Activated CD8-positive, alpha-beta T cell treated with anti-CD3 and anti-CD28 coated beads for 36 hours (primary cell): ENCODE measurements at regions not wholly inside any gene's neighbourhood (a gene's known extent, or its start where the extent isn't known, plus 50 kb on each side); places are given as distances from the start of the nearest gene placed in this dataset.

Experiments used
- ATAC-seq: fragments of 200-7000 bp; cut with Tn5 transposase; one replicate; pipeline ENCODE4 v1.10.0; 2021; ENCODE audit warnings: mild to moderate bottlenecking, moderate library complexity
- CTCF ChIA-PET: fragments of 350-600 bp; sonication (Branson Sonifier 250); formaldehyde crosslinking; loops from one replicate; lab custom pipeline; 2021; ENCODE audit warnings: antibody characterized with exemption; lab: Charles Lee
- POLR2A ChIA-PET: fragments of 350-600 bp; sonication (Branson Sonifier 250); formaldehyde crosslinking; loops from one replicate; lab custom pipeline; 2021; ENCODE audit warnings: antibody characterized with exemption; lab: Charles Lee
- DNase-seq: peaks from one replicate; pipeline ENCODE4 v3.0.0-alpha.2; 2020
- H3K27ac Mint-ChIP-seq: one replicate; pipeline ENCODE4 v1.8.0; 2021; ENCODE audit warnings: mild to moderate bottlenecking, mixed read lengths
- H3K27me3 Mint-ChIP-seq: one replicate; pipeline ENCODE4 v1.8.0; 2021; ENCODE audit warnings: mixed read lengths
- H3K36me3 Mint-ChIP-seq: one replicate; pipeline ENCODE4 v1.8.0; 2021; ENCODE audit warnings: low read depth, mixed read lengths
- H3K4me1 Mint-ChIP-seq: one replicate; pipeline ENCODE4 v1.8.0; 2021; ENCODE audit warnings: low read depth, mixed read lengths
- H3K4me3 Mint-ChIP-seq: one replicate; pipeline ENCODE4 v1.8.0; 2021; ENCODE audit warnings: mild to moderate bottlenecking, moderate library complexity, mixed read lengths
- H3K9me3 Mint-ChIP-seq: one replicate; pipeline ENCODE4 v1.8.0; 2021; ENCODE audit warnings: mixed read lengths
- intact Hi-C: fragments of 100-400 bp; cut with micrococcal nuclease; formaldehyde crosslinking; loops from one replicate; pipeline ENCODE4 v1.10.0; 2022
- TF ChIP-seq, protein P1 (sequence below): fragments of 200-600 bp; IDR thresholded peaks from one replicate; pipeline ENCODE4 v1.8.0; 2022; ENCODE audit warnings: antibody characterized with exemption, mild to moderate bottlenecking

DNA sequence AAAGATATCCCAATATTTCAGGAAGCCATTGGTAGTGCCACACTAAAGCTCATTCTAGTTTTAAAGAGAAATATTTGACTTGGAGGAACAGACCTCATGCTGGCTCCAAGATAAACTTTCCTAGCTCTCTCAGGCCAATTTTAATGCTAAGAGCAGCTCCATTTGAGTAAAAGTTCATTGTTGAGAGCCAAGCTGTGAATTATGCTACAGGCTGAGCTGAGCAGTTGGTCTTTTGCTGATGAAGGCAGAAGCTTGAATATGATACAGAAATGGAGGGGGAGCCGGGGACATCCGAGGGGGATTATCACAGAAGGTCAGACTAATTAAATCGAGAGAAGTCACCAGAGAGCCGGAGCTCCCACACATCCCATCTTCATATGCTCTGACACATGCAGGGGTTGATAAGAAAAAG, 175.7 kb upstream of the AUTS2 start:
- no peaks in the 10 kb centered on the region for H3K4me1 Mint-ChIP-seq
- H3K27me3 Mint-ChIP-seq, result no peaks in the 10 kb centered on the region
- H3K36me3 Mint-ChIP-seq, result no peaks in the 10 kb centered on the region
- H3K4me3 Mint-ChIP-seq, result no peak overlapping the region
- CTCF ChIA-PET, result no interaction called here
- no peak overlapping the region for H3K27ac Mint-ChIP-seq
- POLR2A ChIA-PET, result no interaction called here
- TF ChIP-seq, protein P1, sequence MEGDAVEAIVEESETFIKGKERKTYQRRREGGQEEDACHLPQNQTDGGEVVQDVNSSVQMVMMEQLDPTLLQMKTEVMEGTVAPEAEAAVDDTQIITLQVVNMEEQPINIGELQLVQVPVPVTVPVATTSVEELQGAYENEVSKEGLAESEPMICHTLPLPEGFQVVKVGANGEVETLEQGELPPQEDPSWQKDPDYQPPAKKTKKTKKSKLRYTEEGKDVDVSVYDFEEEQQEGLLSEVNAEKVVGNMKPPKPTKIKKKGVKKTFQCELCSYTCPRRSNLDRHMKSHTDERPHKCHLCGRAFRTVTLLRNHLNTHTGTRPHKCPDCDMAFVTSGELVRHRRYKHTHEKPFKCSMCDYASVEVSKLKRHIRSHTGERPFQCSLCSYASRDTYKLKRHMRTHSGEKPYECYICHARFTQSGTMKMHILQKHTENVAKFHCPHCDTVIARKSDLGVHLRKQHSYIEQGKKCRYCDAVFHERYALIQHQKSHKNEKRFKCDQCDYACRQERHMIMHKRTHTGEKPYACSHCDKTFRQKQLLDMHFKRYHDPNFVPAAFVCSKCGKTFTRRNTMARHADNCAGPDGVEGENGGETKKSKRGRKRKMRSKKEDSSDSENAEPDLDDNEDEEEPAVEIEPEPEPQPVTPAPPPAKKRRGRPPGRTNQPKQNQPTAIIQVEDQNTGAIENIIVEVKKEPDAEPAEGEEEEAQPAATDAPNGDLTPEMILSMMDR, result no peak
- no peak for ATAC-seq
- intact Hi-C loops, result no loop called here
- DNase-seq, result no peak
- H3K9me3 Mint-ChIP-seq, result peaks cover 5% of the 10 kb centered on the region

DNA sequence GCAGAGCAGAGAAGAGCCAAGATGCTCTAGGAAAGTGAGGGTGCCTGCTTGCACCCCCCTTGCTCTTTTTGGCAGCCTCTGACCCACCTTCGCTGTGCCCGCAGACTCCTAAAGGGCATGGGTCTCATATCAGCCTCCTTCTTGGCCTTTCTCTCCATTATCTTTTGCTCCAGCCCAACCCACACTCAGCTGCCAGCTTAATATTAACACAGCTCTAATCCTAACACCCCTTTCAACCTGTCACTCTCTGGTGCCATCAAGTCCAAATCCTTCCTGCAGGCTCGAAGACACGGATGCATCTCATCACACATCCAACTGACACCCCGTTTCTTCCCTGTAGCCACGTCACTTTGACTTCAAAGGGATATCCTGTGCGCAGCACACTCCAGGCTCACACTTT, 171.6 kb upstream of the AUTS2 start:
- POLR2A ChIA-PET, result no interaction called here

DNA sequence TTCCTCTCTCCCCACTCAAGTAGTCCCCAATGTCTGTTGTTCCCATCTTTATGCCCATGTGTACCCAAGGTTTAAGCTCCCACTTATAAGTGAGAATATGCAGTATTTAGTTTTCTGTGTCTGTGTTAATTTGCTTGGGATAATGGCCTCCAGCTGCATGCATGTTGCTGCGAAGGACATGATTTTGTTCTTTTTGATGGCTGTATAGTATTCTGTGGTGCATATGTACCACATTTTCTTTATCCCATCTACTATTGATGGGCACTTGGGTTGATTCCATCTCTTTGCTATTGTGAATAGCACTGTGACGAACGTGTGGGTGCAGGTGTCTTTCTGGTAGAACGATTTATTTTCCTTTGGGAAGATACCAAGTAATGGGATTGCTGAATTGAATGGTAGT, 170.2 kb upstream of the AUTS2 start:
- Mint-ChIP-seq H3K36me3 (no peaks in the 10 kb centered on the region), H3K27ac (no peak overlapping the region), H3K4me3 (no peak overlapping the region), H3K9me3 (peaks cover 3% of the 10 kb centered on the region), H3K4me1 (peaks cover 6% of the 10 kb centered on the region), H3K27me3 (peaks cover 18% of the 10 kb centered on the region)
- ChIA-PET POLR2A (no interaction called here), CTCF (no interaction called here)
- ATAC-seq (no peak), DNase-seq (no peak)
- intact Hi-C loops, result no loop called here
- TF ChIP-seq, protein P1, result no peak

More for the DNA sequence above, 171.6 kb upstream of the AUTS2 start:
- H3K27me3 Mint-ChIP-seq, result peaks cover 18% of the 10 kb centered on the region
- CTCF ChIA-PET, result no interaction called here
- DNase-seq (no peak), ATAC-seq (no peak)
- TF ChIP-seq, protein P1, result no peak
- no peaks in the 10 kb centered on the region for H3K36me3 Mint-ChIP-seq
- intact Hi-C loops, result no loop called here
- H3K9me3 Mint-ChIP-seq, result peaks cover 3% of the 10 kb centered on the region
- peaks cover 6% of the 10 kb centered on the region for H3K4me1 Mint-ChIP-seq
- H3K27ac Mint-ChIP-seq, result no peak overlapping the region
- H3K4me3 Mint-ChIP-seq, result no peak overlapping the region

DNA sequence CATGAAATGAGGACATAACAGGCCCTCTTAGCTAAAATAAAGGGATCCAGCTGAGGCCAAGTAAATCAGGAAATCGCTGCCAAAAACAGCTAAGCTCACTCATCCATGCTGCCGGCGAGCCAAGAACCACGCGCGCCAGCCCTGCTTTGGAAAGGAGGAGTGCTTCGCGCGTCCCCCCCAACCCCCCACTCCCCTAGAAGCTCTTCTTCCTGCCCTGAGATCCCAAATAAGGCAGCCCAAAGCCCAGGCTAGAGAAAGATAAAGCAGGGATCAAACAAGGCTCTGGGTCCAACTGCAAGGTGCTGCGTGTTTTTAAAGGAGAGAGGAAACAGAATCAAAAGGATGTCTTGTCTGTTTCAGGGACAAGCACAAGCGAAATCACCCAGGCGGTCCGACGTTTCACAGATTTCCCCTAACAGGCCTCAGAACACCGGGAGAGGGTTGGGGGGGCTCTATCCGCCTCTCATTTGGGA, 168.3 kb upstream of the AUTS2 start:
- POLR2A ChIA-PET, result no interaction called here
- H3K27me3 Mint-ChIP-seq, result peaks cover 19% of the 10 kb centered on the region

DNA sequence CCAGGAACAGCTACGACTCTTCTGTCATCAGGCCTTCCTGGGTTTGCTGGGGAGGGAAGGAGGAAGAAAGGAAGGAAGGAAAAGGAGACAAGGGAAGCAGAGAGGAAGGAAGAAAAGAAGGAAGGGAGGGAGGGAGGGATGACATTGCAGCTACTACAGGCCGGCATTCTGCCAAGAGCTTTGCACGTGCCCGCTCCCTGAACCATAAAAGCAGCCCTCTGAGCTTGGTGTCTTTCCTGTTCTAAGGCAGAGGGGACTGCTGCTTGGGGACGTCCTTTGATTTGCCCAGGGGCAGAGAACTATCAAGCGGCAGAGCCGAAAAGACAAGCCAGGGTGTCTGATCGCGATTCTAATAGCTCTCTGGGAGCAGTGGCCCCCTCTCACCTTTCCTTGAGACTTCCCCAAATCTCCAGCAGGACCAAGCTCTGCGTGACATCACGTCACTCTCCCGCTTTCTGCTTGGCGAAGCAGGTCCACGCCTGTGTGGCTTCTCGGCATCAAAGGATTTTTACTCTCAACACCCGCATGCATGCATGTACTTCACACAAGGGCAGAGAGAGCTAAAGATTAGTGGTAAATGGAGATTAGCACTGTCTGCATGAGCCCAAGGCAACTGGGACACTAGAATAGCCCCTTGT, 167.8 kb upstream of the AUTS2 start:
- Mint-ChIP-seq H3K4me3 (no peak overlapping the region), H3K4me1 (peaks cover 6% of the 10 kb centered on the region), H3K27me3 (peaks cover 19% of the 10 kb centered on the region), H3K27ac (no peak overlapping the region), H3K36me3 (no peaks in the 10 kb centered on the region), H3K9me3 (peaks cover 7% of the 10 kb centered on the region)
- POLR2A ChIA-PET, result no interaction called here
- no peak for DNase-seq
- ATAC-seq, result no peak
- TF ChIP-seq, protein P1, result no peak
- intact Hi-C loops, result no loop called here
- CTCF ChIA-PET, result no interaction called here

More for the DNA sequence above, 168.3 kb upstream of the AUTS2 start:
- intact Hi-C loops, result no loop called here
- CTCF ChIA-PET, result no interaction called here
- H3K27ac Mint-ChIP-seq, result no peak overlapping the region
- H3K9me3 Mint-ChIP-seq, result peaks cover 7% of the 10 kb centered on the region
- DNase-seq (no peak), ATAC-seq (no peak)
- no peak overlapping the region for H3K4me3 Mint-ChIP-seq
- no peaks in the 10 kb centered on the region for H3K36me3 Mint-ChIP-seq
- TF ChIP-seq, protein P1, result no peak
- H3K4me1 Mint-ChIP-seq, result peaks cover 6% of the 10 kb centered on the region
